HEK293 (cell line): ENCODE measurements at regions not wholly inside any gene's neighbourhood (a gene's known extent, or its start where the extent isn't known, plus 50 kb on each side); places are given as distances from the start of the nearest gene placed in this dataset.

Source experiments
- ATF2 ChIP-seq: fragments of 450-650 bp; formaldehyde crosslinking; IDR thresholded peaks from 2 replicates; pipeline ENCODE4 v1.5.1; 2016; ENCODE audit warnings: missing biosample characterization, missing genetic modification characterization, low read depth
- CTCF ChIP-seq: fragments of 450-650 bp; formaldehyde crosslinking; IDR thresholded peaks from 2 replicates; pipeline ENCODE4 v1.5.1; 2016; ENCODE audit warnings: missing biosample characterization, missing genetic modification characterization
- HOXA7 ChIP-seq: sonication (generic); formaldehyde crosslinking; IDR thresholded peaks from 2 replicates; pipeline ENCODE4 v1.8.1; 2022; ENCODE audit warnings: missing genetic modification reagents, borderline replicate concordance
- RBAK ChIP-seq: fragments of 450-650 bp; formaldehyde crosslinking; IDR thresholded peaks from 2 replicates; pipeline ENCODE4 v1.5.1; 2016; ENCODE audit warnings: missing biosample characterization, missing genetic modification characterization
- SALL2 ChIP-seq: fragments of 450-650 bp; formaldehyde crosslinking; IDR thresholded peaks from 2 replicates; pipeline ENCODE4 v1.5.0; 2017; ENCODE audit warnings: missing biosample characterization, mild to moderate bottlenecking, missing genetic modification characterization, borderline replicate concordance
- SETDB1 ChIP-seq: IDR thresholded peaks from one replicate; pipeline ENCODE4 v1.6.1; 2017; ENCODE audit warnings: mild to moderate bottlenecking, low read length, moderate library complexity, mixed read lengths; ENCODE audit not compliant: insufficient read length
- ZNF449 ChIP-seq: fragments of 450-650 bp; formaldehyde crosslinking; IDR thresholded peaks from 2 replicates; pipeline ENCODE4 v1.5.1; 2017; ENCODE audit warnings: missing biosample characterization, mild to moderate bottlenecking, missing genetic modification characterization, moderate library complexity
- ZNF549 ChIP-seq: fragments of 450-650 bp; IDR thresholded peaks from 2 replicates; pipeline ENCODE4 v1.5.1; 2018; ENCODE audit warnings: missing biosample characterization, missing genetic modification characterization, mild to moderate bottlenecking, inconsistent platforms, moderate library complexity
- TF ChIP-seq, protein P1 (sequence below): fragments of 450-650 bp; formaldehyde crosslinking; IDR thresholded peaks from 2 replicates; pipeline ENCODE4 v1.5.1; 2016; ENCODE audit warnings: missing biosample characterization, missing genetic modification characterization

GRCh38 chr10:80909254-80909653 is 371.6 kb downstream of the SH2D4B start:
- no peak for TF ChIP-seq CTCF (tag by site-specific recombination)
- no peak for TF ChIP-seq ATF2 (tag by site-specific recombination)
- TF ChIP-seq, protein P1, sequence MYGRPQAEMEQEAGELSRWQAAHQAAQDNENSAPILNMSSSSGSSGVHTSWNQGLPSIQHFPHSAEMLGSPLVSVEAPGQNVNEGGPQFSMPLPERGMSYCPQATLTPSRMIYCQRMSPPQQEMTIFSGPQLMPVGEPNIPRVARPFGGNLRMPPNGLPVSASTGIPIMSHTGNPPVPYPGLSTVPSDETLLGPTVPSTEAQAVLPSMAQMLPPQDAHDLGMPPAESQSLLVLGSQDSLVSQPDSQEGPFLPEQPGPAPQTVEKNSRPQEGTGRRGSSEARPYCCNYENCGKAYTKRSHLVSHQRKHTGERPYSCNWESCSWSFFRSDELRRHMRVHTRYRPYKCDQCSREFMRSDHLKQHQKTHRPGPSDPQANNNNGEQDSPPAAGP: no peak
- no peak for TF ChIP-seq HOXA7 (CRISPR knock-in tag)
- TF ChIP-seq SETDB1: no peak
- TF ChIP-seq ZNF549 (tag by site-specific recombination): no peak
- no peak for TF ChIP-seq SALL2
- no peak for TF ChIP-seq RBAK (tag by site-specific recombination)
- no peak for TF ChIP-seq ZNF449 (tag by site-specific recombination)
